Gastroesophageal sphincter (tissue), 4 donors: ENCODE measurements at regions not wholly inside any gene's neighbourhood (a gene's known extent, or its start where the extent isn't known, plus 50 kb on each side); places are given as distances from the start of the nearest gene placed in this dataset.

Experiments used
- ATAC-seq: fragments of 150-250 bp; one replicate; pipeline ENCODE4 v1.9.1; 2016; ENCODE audit warnings: mild to moderate bottlenecking, moderate library complexity
- H3K27ac ChIP-seq, 4 donors: fragments of 200-600 bp; sonication (generic) in 3 of 4; 1 replicate in 3 of 4; 2 replicates in 1 of 4; pipeline ENCODE4 v1.5.1; 2016 to 2019
- H3K27me3 ChIP-seq: fragments of 200-600 bp; sonication (generic); one replicate; pipeline ENCODE4 v1.5.1; 2019
- H3K36me3 ChIP-seq, 2 donors: fragments of 200-600 bp; sonication (generic); one replicate each; pipeline ENCODE4 v1.5.1; 2019; ENCODE audit warnings: control low read depth in 1 of 2
- H3K4me1 ChIP-seq, 3 donors: fragments of 200-600 bp; sonication (generic); 1 replicate in 2 of 3; 2 replicates in 1 of 3; pipeline ENCODE4 v1.5.1; 2016 to 2019; ENCODE audit warnings: control low read depth in 2 of 3
- H3K4me3 ChIP-seq, 2 donors: fragments of 200-600 bp; sonication (generic); one replicate each; pipeline ENCODE4 v1.5.1; 2019; ENCODE audit warnings: mild to moderate bottlenecking in 1 of 2, moderate library complexity in 1 of 2
- H3K9me3 ChIP-seq, 3 donors: fragments of 200-600 bp; sonication (generic); one replicate each; pipeline ENCODE4 v1.5.1; 2017 to 2019; ENCODE audit warnings: control low read depth in 2 of 3
- CTCF ChIP-seq, 4 experiments: fragments of 200-600 bp in 2 of 4; fragments of 450-650 bp in 2 of 4; sonication (generic) in 1 of 4; IDR thresholded peaks; one replicate each; pipeline ENCODE4 v1.5.1; 2017 to 2019; ENCODE audit warnings: antibody characterized with exemption in 4 of 4, mild to moderate bottlenecking in 2 of 4, moderate library complexity in 2 of 4
- EP300 ChIP-seq: sonication (generic); formaldehyde crosslinking; IDR thresholded peaks from one replicate; pipeline ENCODE4 v1.6.1; 2017; ENCODE audit warnings: antibody characterized with exemption, mild to moderate bottlenecking
- POLR2A ChIP-seq, 2 donors: fragments of 450-650 bp; IDR thresholded peaks; one replicate each; pipeline ENCODE4 v1.6.1; 2017; ENCODE audit warnings: antibody characterized with exemption in 2 of 2, mild to moderate bottlenecking in 2 of 2, moderate library complexity in 1 of 2
- POLR2AphosphoS5 ChIP-seq: sonication (generic); formaldehyde crosslinking; IDR thresholded peaks from one replicate; pipeline ENCODE4 v1.6.1; 2017; ENCODE audit warnings: antibody characterized with exemption
- WGBS, 2 donors: methylation state at CpG; one replicate each; pipeline ENCODE4 v1.1.5; 2018; ENCODE audit warnings: low coverage in 1 of 2; 5-methylcytosine and 5-hydroxymethylcytosine counted together

GRCh38 chr15:62500325-62500724, 335.2 kb upstream of the C2CD4B start:
- H3K4me3 ChIP-seq: no peak overlapping the region
- H3K27me3 ChIP-seq: no peaks in the 10 kb centered on the region
- H3K9me3 ChIP-seq: no peaks in the 10 kb centered on the region
- H3K4me1 ChIP-seq: peaks cover 0 to 12% (median 4%) of the 10 kb centered on the region in 3 donors
- TF ChIP-seq EP300 (no peak), POLR2AphosphoS5 (no peak), CTCF (IDR thresholded peaks at IDR 0.05) (no peak), POLR2A (IDR thresholded peaks at IDR 0.05) (no peak)
- no peaks in the 10 kb centered on the region for H3K36me3 ChIP-seq
- no peak for ATAC-seq
- 55 to 100% methylated on average over 1 of the region's 1 CpG for WGBS, 2 donors
- no peak overlapping the region for H3K27ac ChIP-seq

- no peaks in the 10 kb centered on the region for H3K9me3 ChIP-seq
- no peak overlapping the region for H3K4me3 ChIP-seq
- TF ChIP-seq POLR2AphosphoS5 (no peak), CTCF (IDR thresholded peaks at IDR 0.05) (no peak), POLR2A (IDR thresholded peaks at IDR 0.05) (no peak), EP300 (no peak)
- no peaks in the 10 kb centered on the region for H3K36me3 ChIP-seq
- H3K27me3 ChIP-seq: no peaks in the 10 kb centered on the region
- ATAC-seq: no peak
- peaks cover 11 to 33% (median 13%) of the 10 kb centered on the region in 3 donors for H3K4me1 ChIP-seq
- no peak overlapping the region for H3K27ac ChIP-seq
- 84 to 98% methylated on average over 4 to 5 of the region's 5 CpGs for WGBS, 2 donors
Measured at GRCh38 chr15:62502451-62502850, 337.4 kb upstream of the C2CD4B start.

- Histone ChIP-seq H3K27ac (no peak overlapping the region), H3K4me3 (no peak overlapping the region), H3K27me3 (no peaks in the 10 kb centered on the region), H3K9me3 (no peaks in the 10 kb centered on the region), H3K36me3 (no peaks in the 10 kb centered on the region), H3K4me1 (peaks cover 11 to 33% (median 13%) of the 10 kb centered on the region in 3 donors)
- no peak for ATAC-seq
- peak; percentile 17 for TF ChIP-seq POLR2AphosphoS5
- TF ChIP-seq EP300: no peak
- WGBS, 2 donors: 43 to 67% methylated on average over 1 of the region's 1 CpG
Measured at GRCh38 chr15:62503451-62503850, 338.4 kb upstream of the C2CD4B start.

GRCh38 chr15:62505762-62506161, 340.7 kb upstream of the C2CD4B start:
- no peaks in the 10 kb centered on the region for H3K27me3 ChIP-seq
- H3K9me3 ChIP-seq: no peaks in the 10 kb centered on the region
- peaks cover 11 to 33% (median 13%) of the 10 kb centered on the region in 3 donors for H3K4me1 ChIP-seq
- WGBS, 2 donors: 10% methylated on average over 5 of the region's 6 CpGs; no CpG with 5 or more reads in 1 of the 2 donors
- peak overlapping the region in 3 of 4 donors; percentile 22 to 37 (median 23) for H3K27ac ChIP-seq
- no peak for ATAC-seq
- no peaks in the 10 kb centered on the region for H3K36me3 ChIP-seq
- no peak overlapping the region for H3K4me3 ChIP-seq
- TF ChIP-seq CTCF (IDR thresholded peaks at IDR 0.05) (no peak), EP300 (no peak), POLR2A (IDR thresholded peaks at IDR 0.05) (no peak), POLR2AphosphoS5 (no peak)

GRCh38 chr15:62506217-62506805, 341.2 kb upstream of the C2CD4B start:
- Histone ChIP-seq H3K4me3 (no peak overlapping the region), H3K4me1 (peaks cover 11 to 33% (median 13%) of the 10 kb centered on the region in 3 donors), H3K9me3 (no peaks in the 10 kb centered on the region), H3K27ac (peak overlapping the region in 3 of 4 donors; percentile 22 to 37 (median 23)), H3K27me3 (no peaks in the 10 kb centered on the region), H3K36me3 (no peaks in the 10 kb centered on the region)
- ATAC-seq: peak; percentile 73
- 20% methylated on average over 1 of the region's 1 CpG; no CpG with 5 or more reads in 1 of the 2 donors for WGBS, 2 donors
- TF ChIP-seq POLR2AphosphoS5 (peak; percentile 74), EP300 (no peak)

- Histone ChIP-seq H3K27ac (no peak overlapping the region), H3K27me3 (no peaks in the 10 kb centered on the region), H3K9me3 (no peaks in the 10 kb centered on the region), H3K4me3 (no peak overlapping the region), H3K36me3 (no peaks in the 10 kb centered on the region), H3K4me1 (peaks cover 11 to 25% (median 13%) of the 10 kb centered on the region in 3 donors)
- no peak for ATAC-seq
- WGBS, 2 donors: 86 to 89% methylated on average over 2 to 6 of the region's 12 CpGs
- no peak for TF ChIP-seq EP300
- no peak for TF ChIP-seq POLR2A (IDR thresholded peaks at IDR 0.05)
- TF ChIP-seq POLR2AphosphoS5: no peak
- no peak for TF ChIP-seq CTCF (IDR thresholded peaks at IDR 0.05)
Measured at GRCh38 chr15:62509395-62509958, 344.4 kb upstream of the C2CD4B start.
